Stimulated activated CD4-positive, alpha-beta T cell treated with anti-CD3 and anti-CD28 coated beads, Interleukin-1b, Interleukin-23, amount 100 ng/mL, for 1 hour (primary cell): ENCODE measurements at regions not wholly inside any gene's neighbourhood (a gene's known extent, or its start where the extent isn't known, plus 50 kb on each side); places are given as distances from the start of the nearest gene placed in this dataset.
"Not testable (repeated sequence)": the region's sequence is repeated elsewhere in the genome, so short reads cannot be mapped to it uniquely, and the experiment has no call there.

Experiments used
- DNase-seq, 2 donors: peaks; one replicate each; pipeline ENCODE4 v3.0.0-alpha.2; 2020; ENCODE audit warnings: low read depth in 2 of 2

DNA sequence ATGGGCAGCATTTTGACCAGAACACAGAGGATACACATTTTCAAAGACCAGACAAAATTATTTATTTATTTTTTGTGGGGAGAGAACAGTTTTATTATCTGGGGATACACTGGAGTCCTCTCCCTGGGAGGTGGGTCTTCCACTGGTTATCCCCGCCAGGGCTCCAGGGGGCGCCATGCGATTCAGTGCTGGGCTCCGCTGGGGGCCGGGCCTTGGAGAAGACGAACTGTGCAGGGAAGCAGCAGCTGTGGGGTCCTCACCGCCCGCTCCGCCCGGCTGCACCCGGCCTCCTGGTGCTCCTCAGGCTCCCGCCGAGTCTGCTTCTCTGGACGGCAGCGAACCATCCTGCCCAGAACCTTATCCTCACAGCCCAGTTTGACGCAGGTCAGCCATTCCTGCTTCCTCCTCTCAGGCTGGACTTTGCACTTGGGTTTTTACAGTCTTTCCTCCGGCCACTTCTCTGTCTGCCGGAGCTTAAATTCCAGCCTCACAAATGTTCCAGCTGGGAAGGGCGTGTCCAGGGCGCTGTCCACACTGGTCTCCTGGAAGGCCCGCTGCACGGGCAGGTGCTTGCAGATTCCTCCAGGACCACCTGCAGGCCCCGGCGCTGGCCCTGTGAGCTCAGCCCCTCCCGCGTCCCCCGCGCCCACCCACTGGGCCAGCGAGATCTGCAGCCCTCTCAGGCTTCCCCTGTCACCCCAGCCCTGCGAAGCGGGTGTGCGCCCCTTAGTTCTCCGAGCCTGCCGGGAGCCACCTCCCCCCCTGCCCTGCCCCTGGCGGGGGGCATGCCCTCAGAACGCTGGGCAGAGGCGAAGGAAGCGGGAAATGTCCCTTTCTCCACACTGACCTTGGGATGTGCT lies 1830.0 kb upstream of the DEFB115 start:
- DNase-seq: no peak

- DNase-seq: no peak
Observed at GRCh38 chr20:29430531-29430930, 1826.9 kb upstream of the DEFB115 start.

DNA sequence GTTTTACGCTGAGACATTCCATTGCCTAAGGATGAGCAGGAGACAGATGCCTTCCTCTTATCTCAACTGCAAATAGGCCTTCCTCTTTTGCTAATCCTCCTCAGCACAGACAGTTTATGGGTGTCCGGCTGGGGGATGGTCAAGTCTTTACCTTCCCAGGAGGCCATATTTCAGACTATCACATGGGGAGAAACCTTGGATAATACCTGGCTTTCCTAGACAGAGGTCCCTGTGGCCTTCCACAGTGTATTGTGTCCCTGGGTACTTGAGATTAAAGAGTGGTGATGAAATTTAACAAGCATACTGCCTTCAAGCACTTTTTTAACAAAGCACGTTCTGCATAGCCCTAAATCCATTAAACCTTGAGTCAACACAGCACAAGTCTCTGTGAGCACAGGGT lies 1816.7 kb upstream of the DEFB115 start:
- not testable (repeated sequence) for DNase-seq

DNA sequence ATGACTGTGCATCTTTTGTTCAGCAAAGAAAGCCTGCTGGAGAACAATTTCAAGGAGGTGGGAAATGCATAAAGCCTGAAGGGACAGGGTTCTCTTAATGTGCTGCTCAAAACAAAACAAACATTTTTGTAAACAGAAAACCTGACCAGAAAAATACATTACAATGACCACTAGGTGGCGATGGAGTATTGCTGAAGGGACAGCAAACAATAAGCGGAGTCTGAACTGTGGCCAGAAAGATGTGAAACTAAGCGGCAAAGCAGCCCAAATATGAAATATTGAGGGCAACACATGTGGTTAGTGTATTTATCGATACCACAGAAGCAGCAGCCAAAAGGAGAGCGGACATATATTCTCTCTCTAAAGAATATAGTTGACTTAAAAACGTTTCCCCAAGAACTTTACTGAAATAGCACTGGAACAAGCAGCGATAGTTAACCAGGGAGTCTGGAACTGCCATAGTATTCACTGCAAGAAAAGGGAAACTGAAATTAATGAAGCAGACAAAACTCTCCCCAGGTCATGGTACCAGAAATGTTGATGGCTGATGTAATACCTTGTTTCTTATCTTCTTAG lies 1814.2 kb upstream of the DEFB115 start:
- not testable (repeated sequence) for DNase-seq

DNA sequence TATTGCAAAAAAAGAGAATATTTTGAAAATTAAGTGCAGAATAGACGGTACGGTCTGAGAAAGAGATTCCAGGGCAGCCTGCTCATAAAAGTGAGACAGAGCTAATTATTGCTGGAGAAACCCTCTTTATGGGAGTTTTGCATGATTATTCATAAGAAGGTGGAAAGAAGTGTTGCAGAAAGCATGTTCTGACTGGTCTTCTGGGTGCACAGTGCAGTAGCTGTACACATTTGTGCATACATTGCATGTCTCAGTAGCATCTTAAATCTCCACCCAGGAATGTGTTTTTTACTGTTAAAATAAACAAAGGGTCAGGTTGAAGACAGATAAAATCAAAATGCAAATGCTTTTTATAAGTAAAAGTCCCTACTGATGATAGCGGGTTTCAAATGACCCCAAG lies 1813.6 kb upstream of the DEFB115 start:
- DNase-seq: no peak

DNA sequence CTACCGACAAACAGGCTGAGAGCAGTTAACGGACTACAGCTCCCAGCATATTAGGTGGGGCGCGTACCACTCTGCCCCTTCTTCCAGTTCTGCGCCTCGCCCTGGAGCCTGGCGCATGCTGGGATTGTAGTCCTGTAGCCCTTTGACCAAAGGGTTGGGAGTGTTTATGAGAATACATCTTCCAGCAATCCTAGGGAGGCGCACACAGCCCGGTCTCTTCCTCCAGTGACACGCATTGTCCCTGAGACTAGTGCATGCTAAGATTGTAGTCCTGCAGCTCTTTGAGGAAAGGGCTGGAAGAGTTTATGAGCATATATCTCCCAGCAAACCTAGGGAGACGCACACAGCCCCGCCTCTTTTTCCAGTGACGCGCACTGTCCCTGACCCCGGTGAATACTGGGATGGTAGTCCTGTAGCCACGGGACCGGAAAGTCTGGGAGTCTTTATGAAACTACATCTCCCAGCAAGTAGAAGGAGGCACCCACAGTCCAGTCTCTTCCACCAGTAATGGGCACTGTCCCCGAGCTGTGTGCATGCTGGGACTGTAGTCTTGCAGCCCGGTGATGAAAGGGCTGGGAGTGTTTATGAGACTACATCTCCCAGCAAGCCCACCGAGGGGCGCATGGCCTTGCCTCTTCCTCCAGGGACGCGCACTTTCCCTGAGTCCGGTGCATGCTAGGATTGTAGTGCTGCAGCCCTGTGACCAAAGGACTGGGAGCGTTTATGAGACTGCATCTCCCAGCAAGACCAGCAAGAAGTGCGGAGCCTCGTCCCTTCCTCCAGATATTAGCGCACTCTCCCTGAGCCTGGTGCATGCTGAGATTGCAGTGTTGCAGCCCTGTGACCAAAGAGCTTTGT lies 1812.2 kb upstream of the DEFB115 start:
- DNase-seq: not testable (repeated sequence)

- not testable (repeated sequence) for DNase-seq
Observed at GRCh38 chr20:29447517-29448484, 1809.7 kb upstream of the DEFB115 start.

DNA sequence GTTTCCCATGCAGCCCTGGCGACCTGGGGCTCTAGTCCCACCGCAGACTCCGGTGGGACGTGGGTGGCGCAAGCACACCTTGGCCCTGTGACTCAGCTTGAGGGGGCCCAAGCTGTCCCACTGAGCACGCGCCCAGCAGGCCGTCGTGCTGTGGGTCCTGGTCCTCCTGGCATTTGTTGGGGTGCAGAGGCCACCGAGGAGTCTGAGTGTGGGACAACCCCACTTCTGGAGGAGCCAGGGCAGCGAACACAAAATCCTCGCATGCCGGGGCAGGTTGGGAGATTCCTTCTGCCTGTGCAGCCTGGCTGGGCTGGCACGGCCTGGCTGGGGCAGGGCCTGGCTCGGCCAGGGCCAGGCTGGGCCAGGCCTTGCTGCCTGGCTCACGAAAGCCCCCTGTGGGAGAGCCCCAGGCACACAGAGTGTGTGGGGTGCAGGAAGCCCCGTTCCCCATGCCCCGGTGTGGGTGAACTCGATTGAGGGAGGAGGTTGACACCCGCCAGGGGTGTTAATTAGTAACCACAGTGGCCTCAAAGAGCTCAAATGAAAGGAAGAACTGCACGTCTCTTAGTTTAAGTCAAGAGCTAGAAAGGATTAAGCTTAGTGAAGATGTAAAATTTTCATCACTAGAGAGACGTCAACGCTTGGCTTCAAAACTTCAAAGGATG lies 1808.5 kb upstream of the DEFB115 start:
- DNase-seq: no peak

- no peak for DNase-seq
Observed at GRCh38 chr20:29452186-29452585, 1805.3 kb upstream of the DEFB115 start.

DNA sequence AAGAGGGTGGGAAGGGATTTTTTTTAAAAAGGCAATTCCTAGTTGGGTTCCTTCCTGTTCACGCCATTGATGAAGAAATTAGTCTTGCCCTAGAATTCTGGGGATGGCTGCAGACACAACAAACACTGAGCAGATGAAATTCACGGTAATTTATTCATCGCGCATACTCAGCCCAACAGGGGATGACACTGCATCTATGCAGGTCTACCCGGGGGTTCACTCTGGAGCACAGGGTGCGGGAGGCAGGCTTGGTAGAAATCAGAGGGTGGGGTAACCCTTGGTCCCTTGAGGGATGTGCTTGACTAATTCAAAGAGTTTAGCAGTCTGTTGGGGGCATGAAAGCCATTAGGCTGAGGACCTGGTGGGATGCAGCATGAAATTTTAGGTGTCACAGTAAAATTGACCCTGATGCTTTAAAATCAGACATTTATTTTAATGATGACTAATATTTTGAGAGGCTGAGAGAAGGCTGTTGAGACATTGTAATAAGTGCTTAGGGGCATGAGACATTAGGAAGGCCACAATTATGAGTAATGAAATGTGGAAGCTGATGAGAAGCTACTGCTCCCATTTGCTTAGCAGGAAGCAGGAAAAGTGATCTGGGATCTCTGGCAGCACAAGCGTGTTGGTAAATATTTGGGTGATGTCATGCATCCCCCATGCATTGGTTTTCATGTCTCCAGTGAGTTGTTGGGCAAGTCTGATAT lies 1800.3 kb upstream of the DEFB115 start:
- DNase-seq: not testable (repeated sequence)

DNA sequence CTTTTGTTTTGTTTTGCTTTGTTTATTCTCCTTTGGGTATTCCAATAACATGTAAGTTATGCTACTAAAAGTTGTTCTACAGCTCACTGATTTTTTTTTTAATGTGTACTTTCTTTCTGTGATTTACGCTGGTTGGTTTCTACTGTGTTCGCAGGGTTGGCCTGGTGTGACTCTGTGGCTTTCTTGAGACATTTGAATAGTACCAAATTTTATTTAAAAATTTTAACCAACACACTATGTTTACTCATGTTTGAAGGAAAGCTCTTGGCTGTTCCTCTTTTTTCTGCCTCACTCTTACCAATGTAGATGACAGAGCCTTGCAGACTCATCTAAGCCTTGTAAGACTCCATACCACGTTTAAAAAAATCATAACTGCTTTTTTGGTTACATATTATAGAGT lies 1784.9 kb upstream of the DEFB115 start:
- DNase-seq: no peak

GRCh38 chr20:29492840-29493239 lies 1764.6 kb upstream of the DEFB115 start:
- DNase-seq: not testable (repeated sequence)

DNA sequence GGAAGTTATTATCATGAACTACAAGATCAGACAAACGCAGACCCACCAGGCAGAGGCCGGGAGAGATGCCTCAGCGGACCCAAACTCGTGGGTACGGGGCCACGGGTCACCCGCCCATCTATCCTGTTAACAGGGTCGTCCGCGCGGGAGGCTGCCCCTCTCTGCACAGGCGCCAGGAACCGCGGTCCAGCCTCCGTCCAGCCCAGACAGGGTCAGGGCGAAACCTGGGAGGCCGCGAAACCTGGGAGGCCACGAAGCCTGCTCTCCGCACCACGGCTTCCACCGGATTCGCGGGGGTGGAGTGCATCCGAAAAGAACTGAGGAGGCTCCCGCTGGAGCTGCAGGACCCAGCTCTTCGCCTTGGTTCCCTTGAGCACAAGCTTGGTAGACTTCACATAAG lies 1760.7 kb upstream of the DEFB115 start:
- DNase-seq: not testable (repeated sequence)

DNA sequence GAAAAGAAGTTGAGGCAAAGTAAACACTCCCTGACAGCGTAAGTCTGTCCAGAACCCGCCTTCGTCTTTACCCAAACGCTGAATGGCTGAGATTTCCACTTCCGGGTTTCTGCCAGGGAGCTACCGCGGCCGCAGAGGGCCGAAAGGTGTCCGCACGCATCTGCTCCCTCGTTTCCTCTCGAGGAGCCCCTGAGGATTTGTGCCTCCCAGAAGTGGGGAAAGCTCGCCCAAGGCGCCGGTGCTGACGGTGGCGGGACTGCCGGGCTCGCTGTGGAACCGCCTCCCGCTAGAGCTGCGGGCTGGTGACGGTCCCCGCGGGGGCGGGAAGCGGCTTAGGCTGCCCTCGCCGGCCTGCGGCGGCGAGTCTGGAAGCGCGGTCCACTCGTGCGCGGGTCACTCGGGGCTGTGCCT lies 1760.2 kb upstream of the DEFB115 start:
- peak in 1 of 2 donors; percentile 5 for DNase-seq

DNA sequence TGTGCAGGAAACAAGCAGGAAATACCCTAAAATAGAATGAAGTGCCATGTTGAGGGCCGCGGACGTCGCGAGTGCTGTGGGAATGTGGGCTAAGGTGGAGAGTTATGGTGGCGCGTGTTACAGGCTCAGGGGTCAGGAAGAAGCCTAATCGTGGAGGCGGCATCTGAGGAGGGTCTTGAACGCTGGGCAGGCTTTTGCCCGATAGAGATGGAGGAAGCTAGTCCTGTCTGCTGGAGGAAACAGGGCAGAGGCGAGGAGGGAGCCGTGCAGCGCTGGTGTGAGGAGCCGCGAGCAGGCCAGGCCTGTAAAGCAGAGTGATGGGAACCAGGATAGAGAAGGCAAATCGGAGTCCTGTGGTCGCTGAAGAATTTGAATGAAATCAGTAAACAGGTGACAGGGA lies 1759.8 kb upstream of the DEFB115 start:
- DNase-seq: not testable (repeated sequence)

- not testable (repeated sequence) for DNase-seq
Observed at GRCh38 chr20:29500738-29501137, 1756.7 kb upstream of the DEFB115 start.

DNA sequence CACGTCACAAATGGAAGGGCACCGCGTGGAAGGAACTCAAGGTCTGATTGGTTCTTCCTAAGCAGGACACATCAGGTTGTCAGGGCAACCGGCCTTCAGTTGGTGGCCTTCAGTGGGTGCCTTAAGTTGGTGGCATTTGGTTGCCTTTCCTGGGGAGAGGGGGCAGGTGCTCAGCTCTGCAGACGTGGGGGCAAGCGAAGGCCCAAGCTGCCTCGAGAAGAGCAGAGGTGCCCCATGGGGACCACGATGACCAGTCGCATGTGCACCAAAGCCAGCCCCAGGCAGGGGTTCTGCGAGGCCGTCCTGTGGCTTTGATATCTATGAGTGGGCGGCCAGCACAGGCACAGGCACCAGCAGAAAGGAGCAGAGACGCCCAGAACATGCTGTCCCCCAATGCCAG lies 1742.8 kb upstream of the DEFB115 start:
- not testable (repeated sequence) for DNase-seq

- DNase-seq: not testable (repeated sequence)
Observed at GRCh38 chr20:29516847-29517246, 1740.6 kb upstream of the DEFB115 start.

GRCh38 chr20:29519610-29520241 lies 1737.7 kb upstream of the DEFB115 start:
- not testable (repeated sequence) for DNase-seq
